ENCODE measurements at regions not wholly inside any gene's neighbourhood (a gene's known extent, or its start where the extent isn't known, plus 50 kb on each side); places are given as distances from the start of the nearest gene placed in this dataset.

- POLR2A ChIA-PET = no interaction called here
- H3K4me1 ChIP-seq (ENCODE audit: control insufficient read depth, insufficient read depth, low read length) = no peaks in the 10 kb centered on the region
- no peak overlapping the region for H3K27ac ChIP-seq (ENCODE audit: extremely low read depth, low read depth, low read length)
- H3K36me3 ChIP-seq (ENCODE audit: control insufficient read depth in 2 of 2, insufficient read depth in 1 of 2, low read length in 2 of 2) = no peaks in the 10 kb centered on the region
- no peak for TF ChIP-seq ZFP37 (tag by site-specific recombination; IDR thresholded peaks at IDR 0.05)
- peak; percentile 82 for TF ChIP-seq ZNF341 (tag by site-specific recombination; IDR thresholded peaks at IDR 0.05; ENCODE audit: low read depth)
- TF ChIP-seq GLI4 (tag by site-specific recombination; IDR thresholded peaks at IDR 0.05) = no peak
- no peak for TF ChIP-seq ZBTB20 (tag by site-specific recombination; IDR thresholded peaks at IDR 0.05)
- TF ChIP-seq WT1 (tag by site-specific recombination; IDR thresholded peaks at IDR 0.05) = 0 out of 2 replicates have a peak, but pooled peaks have one; percentile 18
- TF ChIP-seq ZNF571 (tag by site-specific recombination; IDR thresholded peaks at IDR 0.05) = no peak
- no peaks in the 10 kb centered on the region for H3K9me3 ChIP-seq (ENCODE audit: control insufficient read depth, insufficient read depth, low read depth, low read length)
- CTCF ChIA-PET = no interaction called here
- no peak overlapping the region for H3K4me3 ChIP-seq (ENCODE audit: low read depth, low read length)
Measured at GRCh38 chr2:120561379-120562035, 174.2 kb upstream of the GLI2 start.

GRCh38 chr2:120562218-120563005 is 173.3 kb upstream of the GLI2 start:
- ChIA-PET CTCF (interaction anchor here (0.6 to 1.0 kb wide), 2 partner anchors 9 to 41 kb away, joined by 3 read pairs; no protein-coding TSS in a partner anchor), POLR2A (no interaction called here)
- Histone ChIP-seq H3K9me3 (ENCODE audit: control insufficient read depth, insufficient read depth, low read depth, low read length) (no peaks in the 10 kb centered on the region), H3K27ac (ENCODE audit: extremely low read depth, low read depth, low read length) (no peak overlapping the region), H3K4me1 (ENCODE audit: control insufficient read depth, insufficient read depth, low read length) (no peaks in the 10 kb centered on the region), H3K4me3 (ENCODE audit: low read depth, low read length) (no peak overlapping the region), H3K36me3 (ENCODE audit: control insufficient read depth in 2 of 2, insufficient read depth in 1 of 2, low read length in 2 of 2) (no peaks in the 10 kb centered on the region)
- TF ChIP-seq OSR2 (tag by site-specific recombination; IDR thresholded peaks at IDR 0.05) (no peak), ZNF785 (tag by site-specific recombination; IDR thresholded peaks at IDR 0.05) (no peak), ZNF221 (tag by site-specific recombination; IDR thresholded peaks at IDR 0.05; ENCODE audit: borderline replicate concordance) (no peak), ZNF354C (tag by site-specific recombination; IDR thresholded peaks at IDR 0.05; ENCODE audit: borderline replicate concordance, low read depth) (no peak), ELK4 (IDR thresholded peaks at IDR 0.05; ENCODE audit: borderline replicate concordance, low read depth, low read length) (no peak), ZBTB49 (tag by site-specific recombination; IDR thresholded peaks at IDR 0.05; ENCODE audit: low read depth) (no peak), ZNF791 (tag by site-specific recombination; IDR thresholded peaks at IDR 0.05) (no peak), HOXD13 (CRISPR knock-in tag; IDR thresholded peaks at IDR 0.05; ENCODE audit: borderline replicate concordance) (no peak), GFI1B (tag by site-specific recombination; IDR thresholded peaks at IDR 0.05) (no peak), ZNF16 (tag by site-specific recombination; IDR thresholded peaks at IDR 0.05; ENCODE audit: low read depth) (no peak), KLF8 (tag by site-specific recombination; IDR thresholded peaks at IDR 0.05) (no peak), ZNF561 (tag by site-specific recombination; IDR thresholded peaks at IDR 0.05; ENCODE audit: borderline replicate concordance) (no peak), ZNF133 (tag by site-specific recombination; IDR thresholded peaks at IDR 0.05) (no peak), ZNF792 (tag by site-specific recombination; IDR thresholded peaks at IDR 0.05) (no peak), ZNF623 (tag by site-specific recombination; IDR thresholded peaks at IDR 0.05) (no peak), ATF2 (tag by site-specific recombination; IDR thresholded peaks at IDR 0.05; ENCODE audit: low read depth) (no peak), ZNF223 (tag by site-specific recombination; IDR thresholded peaks at IDR 0.05) (no peak), ZNF148 (tag by site-specific recombination; IDR thresholded peaks at IDR 0.05; ENCODE audit: borderline replicate concordance) (no peak), PRDM1 (tag by site-specific recombination; IDR thresholded peaks at IDR 0.05) (no peak)
